GM23248 (cell line): ENCODE measurements at regions not wholly inside any gene's neighbourhood (a gene's known extent, or its start where the extent isn't known, plus 50 kb on each side); places are given as distances from the start of the nearest gene placed in this dataset.

ENCODE experiments used
- DNase-seq: peaks from one replicate; pipeline ENCODE4 v3.0.0-alpha.2; 2015
- H2AFZ ChIP-seq: fragments of 200-600 bp; sonication (generic); 2 replicates; pipeline ENCODE4 v1.6.1; 2016; ENCODE audit warnings: antibody characterized with exemption
- H3F3A ChIP-seq: fragments of 200-600 bp; sonication (generic); 2 replicates; pipeline ENCODE4 v1.6.1; 2016; ENCODE audit warnings: mild to moderate bottlenecking, antibody characterized with exemption, mixed run types; ENCODE audit not compliant: insufficient read depth
- H3K27ac ChIP-seq: fragments of 200-600 bp; sonication (generic); 2 replicates; pipeline ENCODE4 v1.5.1; 2016; ENCODE audit warnings: mild to moderate bottlenecking
- H3K27me3 ChIP-seq: fragments of 200-600 bp; sonication (generic); replicated peaks from 2 replicates; pipeline ENCODE4 v1.6.1; 2016; ENCODE audit warnings: mild to moderate bottlenecking; ENCODE audit not compliant: insufficient read depth
- H3K36me3 ChIP-seq: fragments of 200-600 bp; sonication (generic); 2 replicates; pipeline ENCODE4 v1.6.1; 2016; ENCODE audit warnings: low read depth, mild to moderate bottlenecking
- H3K4me1 ChIP-seq: fragments of 200-600 bp; sonication (generic); 2 replicates; pipeline ENCODE4 v1.6.1; 2016; ENCODE audit warnings: mild to moderate bottlenecking; ENCODE audit not compliant: insufficient read depth
- H3K4me2 ChIP-seq: fragments of 200-600 bp; sonication (generic); one replicate; pipeline ENCODE4 v1.6.1; 2016; ENCODE audit warnings: mild to moderate bottlenecking; ENCODE audit not compliant: unreplicated experiment
- H3K4me3 ChIP-seq: fragments of 200-600 bp; sonication (generic); 2 replicates; pipeline ENCODE4 v1.5.1; 2016; ENCODE audit warnings: mild to moderate bottlenecking
- H3K79me2 ChIP-seq: fragments of 200-600 bp; sonication (generic); 2 replicates; pipeline ENCODE4 v1.6.1; 2016; ENCODE audit warnings: mild to moderate bottlenecking; ENCODE audit not compliant: insufficient read depth
- H3K9ac ChIP-seq: fragments of 200-600 bp; sonication (generic); 2 replicates; pipeline ENCODE4 v1.6.1; 2016; ENCODE audit warnings: mild to moderate bottlenecking
- H3K9me2 ChIP-seq: fragments of 200-600 bp; sonication (generic); 2 replicates; pipeline ENCODE4 v1.6.1; 2016; ENCODE audit warnings: mixed run types, mild to moderate bottlenecking, moderate library complexity; ENCODE audit not compliant: insufficient read depth
- H3K9me3 ChIP-seq: fragments of 200-600 bp; sonication (generic); one replicate; pipeline ENCODE4 v1.6.1; 2017; ENCODE audit warnings: low read depth
- H4K20me1 ChIP-seq: fragments of 200-600 bp; sonication (generic); 2 replicates; pipeline ENCODE4 v1.6.0; 2016; ENCODE audit not compliant: insufficient read depth
- EZH2 ChIP-seq: fragments of 200-600 bp; sonication (generic); IDR thresholded peaks from 2 replicates; pipeline ENCODE4 v1.6.1; 2018; ENCODE audit warnings: antibody characterized with exemption, mild to moderate bottlenecking; ENCODE audit not compliant: insufficient read depth, poor library complexity, severe bottlenecking
- EZH2phosphoT487 ChIP-seq: fragments of 200-600 bp; sonication (generic); IDR thresholded peaks from 2 replicates; pipeline ENCODE4 v1.6.1; 2018; ENCODE audit warnings: antibody characterized with exemption, moderate library complexity, mild to moderate bottlenecking, low read depth; ENCODE audit not compliant: insufficient read depth
- WGBS, 2 experiments: methylation state at CpG; one replicate each; pipeline ENCODE4 v1.1.6; 2015 to 2017; ENCODE audit warnings: low lambda C conversion rate in 2 of 2, low coverage in 1 of 2; ENCODE audit errors: missing lambda C conversion rate in 2 of 2; 5-methylcytosine and 5-hydroxymethylcytosine counted together
- in situ Hi-C: fragments of 300-500 bp; cut with MboI; formaldehyde crosslinking; loops from 2 replicates; pipeline ENCODE4 v1.15.0; 2020

DNA sequence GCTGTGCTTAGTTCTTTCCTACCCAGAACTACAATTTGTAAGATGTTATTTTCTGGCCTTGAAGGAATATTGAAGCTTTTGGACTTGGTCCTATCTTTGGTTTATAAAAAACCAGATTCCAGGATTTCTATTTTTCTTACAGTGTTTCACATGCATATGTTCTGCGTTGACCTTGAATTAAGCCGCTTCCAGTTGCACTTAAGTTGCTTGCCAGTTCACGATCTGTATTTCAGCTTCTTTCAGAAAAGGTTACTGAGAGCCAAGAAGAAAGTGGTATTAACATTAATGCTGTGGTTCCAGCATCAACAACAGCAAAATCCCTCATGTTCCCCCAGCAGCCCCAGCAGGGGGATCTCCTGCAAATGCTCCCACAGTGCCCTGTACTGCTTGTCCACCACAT, 156.4 kb upstream of the ADAMTS16 start:
- Histone ChIP-seq H3K4me2 (no peak overlapping the region), H3K9me3 (no peaks in the 10 kb centered on the region), H3K4me1 (no peaks in the 10 kb centered on the region), H3K4me3 (no peak overlapping the region), H4K20me1 (no peaks in the 10 kb centered on the region), H3F3A (no peaks in the 10 kb centered on the region), H2AFZ (no peak overlapping the region), H3K9me2 (no peaks in the 10 kb centered on the region), H3K9ac (no peak overlapping the region), H3K36me3 (no peaks in the 10 kb centered on the region), H3K27me3 (peaks cover 90% of the 10 kb centered on the region), H3K27ac (no peak overlapping the region), H3K79me2 (no peaks in the 10 kb centered on the region)
- no peak for DNase-seq
- TF ChIP-seq EZH2phosphoT487: no peak
- no peak for TF ChIP-seq EZH2
- 82 to 87% methylated on average over 3 of the region's 3 CpGs for WGBS, 2 experiments
- in situ Hi-C loops: no loop called here

DNA sequence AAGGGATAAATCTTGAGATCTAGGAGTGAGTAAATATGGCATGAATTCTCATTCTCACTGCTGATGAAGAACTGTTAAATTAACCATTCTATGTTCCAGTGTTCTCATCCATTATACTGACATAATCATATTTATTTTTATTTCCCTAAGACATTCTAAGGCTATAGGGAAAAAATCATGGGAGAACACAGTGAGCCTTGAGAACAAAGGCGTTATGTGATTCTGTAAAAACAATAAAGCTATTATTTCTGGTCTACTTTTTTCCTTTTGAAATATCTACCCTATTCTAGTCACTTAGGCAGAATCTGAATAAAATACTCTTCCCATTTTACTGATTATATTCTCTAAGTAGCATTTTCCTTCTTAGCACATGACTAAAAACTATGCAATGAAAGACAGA, 155.7 kb upstream of the ADAMTS16 start:
- 57 to 70% methylated on average over 1 of the region's 1 CpG for WGBS, 2 experiments
- H3K79me2 ChIP-seq: no peaks in the 10 kb centered on the region
- no peak for DNase-seq

DNA sequence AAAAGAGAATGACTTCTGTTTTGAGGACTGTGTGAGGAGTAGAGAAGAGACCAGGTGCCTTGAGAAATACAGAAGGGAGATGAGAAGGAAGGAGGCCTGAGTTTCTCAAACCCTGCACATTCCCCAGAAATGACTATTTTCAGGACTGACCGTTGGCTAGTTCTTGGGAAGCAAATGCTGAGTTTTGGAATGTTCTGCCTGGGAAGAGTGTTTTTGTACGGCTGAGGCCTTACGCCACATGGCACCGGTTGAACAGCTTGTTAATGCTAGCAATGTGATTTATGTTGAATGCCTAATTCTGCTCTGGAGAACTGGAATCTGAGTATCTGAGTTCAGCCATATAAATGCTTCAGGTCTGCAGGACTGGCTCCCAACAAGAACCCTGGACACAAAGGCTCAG, 152.7 kb upstream of the ADAMTS16 start:
- no peaks in the 10 kb centered on the region for H3K4me1 ChIP-seq
- no peak overlapping the region for H3K9ac ChIP-seq
- peaks cover 65% of the 10 kb centered on the region for H3K27me3 ChIP-seq
- H3F3A ChIP-seq: no peaks in the 10 kb centered on the region
- H4K20me1 ChIP-seq: no peaks in the 10 kb centered on the region
- no peaks in the 10 kb centered on the region for H3K79me2 ChIP-seq
- TF ChIP-seq EZH2phosphoT487 (no peak), EZH2 (no peak)
- H3K4me3 ChIP-seq: no peak overlapping the region
- no peak overlapping the region for H3K27ac ChIP-seq
- H3K9me3 ChIP-seq: no peaks in the 10 kb centered on the region
- H3K9me2 ChIP-seq: no peaks in the 10 kb centered on the region
- H3K4me2 ChIP-seq: no peak overlapping the region
- in situ Hi-C loops: no loop called here
- peak; percentile 4 for DNase-seq
- H2AFZ ChIP-seq: no peak overlapping the region
- WGBS, 2 experiments: 56 to 58% methylated on average over 4 of the region's 4 CpGs
- H3K36me3 ChIP-seq: no peaks in the 10 kb centered on the region

More for the DNA sequence above, 155.7 kb upstream of the ADAMTS16 start:
- Histone ChIP-seq H3K9me2 (no peaks in the 10 kb centered on the region), H3F3A (no peaks in the 10 kb centered on the region), H3K36me3 (no peaks in the 10 kb centered on the region), H4K20me1 (no peaks in the 10 kb centered on the region), H3K4me2 (no peak overlapping the region), H3K9me3 (no peaks in the 10 kb centered on the region), H3K27ac (no peak overlapping the region), H3K9ac (no peak overlapping the region), H3K4me1 (no peaks in the 10 kb centered on the region), H3K27me3 (peaks cover 91% of the 10 kb centered on the region), H3K4me3 (no peak overlapping the region), H2AFZ (no peak overlapping the region)
- in situ Hi-C loops: no loop called here
- TF ChIP-seq EZH2phosphoT487 (no peak), EZH2 (no peak)

DNA sequence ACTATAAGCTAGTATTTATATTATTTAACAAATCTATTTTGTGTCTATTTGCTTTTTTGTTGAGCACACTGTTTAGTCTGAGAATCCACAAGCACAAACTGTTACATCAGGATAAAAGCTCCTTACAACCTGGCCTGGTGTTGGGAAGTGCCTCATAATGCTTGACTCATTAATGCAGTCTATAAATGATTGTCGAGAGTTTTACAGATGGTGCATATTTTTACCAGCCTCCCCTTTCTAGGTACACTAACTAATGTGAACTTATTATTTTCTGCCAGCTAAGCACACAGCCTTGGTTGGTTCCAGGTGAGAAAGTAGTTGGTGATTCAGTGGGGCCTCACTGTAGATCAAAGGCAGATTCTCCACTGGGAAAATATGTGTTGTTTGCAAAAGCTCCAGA, 151.0 kb upstream of the ADAMTS16 start:
- Histone ChIP-seq H3F3A (no peaks in the 10 kb centered on the region), H3K9me3 (no peaks in the 10 kb centered on the region), H3K27ac (no peak overlapping the region), H3K9me2 (no peaks in the 10 kb centered on the region), H3K4me3 (no peak overlapping the region), H3K36me3 (no peaks in the 10 kb centered on the region), H3K4me2 (no peak overlapping the region), H4K20me1 (no peaks in the 10 kb centered on the region), H3K4me1 (no peaks in the 10 kb centered on the region), H3K27me3 (peaks cover 58% of the 10 kb centered on the region), H3K79me2 (no peaks in the 10 kb centered on the region), H3K9ac (no peak overlapping the region), H2AFZ (no peak overlapping the region)
- WGBS, 2 experiments: 15 to 19% methylated on average over 1 of the region's 1 CpG
- DNase-seq: no peak
- in situ Hi-C loops: no loop called here
- TF ChIP-seq EZH2 (no peak), EZH2phosphoT487 (no peak)

DNA sequence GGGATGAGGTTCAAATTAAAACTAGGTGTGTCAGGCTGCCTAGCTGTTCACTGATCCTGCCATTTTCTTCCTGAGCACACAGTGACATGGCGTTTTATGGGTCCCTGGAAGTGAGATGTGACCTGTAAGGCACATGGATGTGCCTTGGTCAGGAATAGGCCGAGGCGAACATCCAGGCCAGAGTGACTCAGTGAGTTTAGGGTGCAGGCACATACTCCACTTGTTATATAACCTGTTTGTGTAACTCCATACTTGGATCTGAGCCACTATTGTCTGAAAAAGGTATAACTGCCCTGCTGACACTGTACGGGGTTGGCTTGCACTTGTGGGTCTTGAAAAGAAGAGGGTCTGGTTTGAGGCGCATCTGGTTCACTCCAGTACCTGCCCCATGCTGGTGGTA, 150.1 kb upstream of the ADAMTS16 start:
- H3K36me3 ChIP-seq: no peaks in the 10 kb centered on the region
- no peak overlapping the region for H2AFZ ChIP-seq
- H4K20me1 ChIP-seq: no peaks in the 10 kb centered on the region
- no peaks in the 10 kb centered on the region for H3K79me2 ChIP-seq
- no peaks in the 10 kb centered on the region for H3K9me2 ChIP-seq
- H3K27ac ChIP-seq: no peak overlapping the region
- peaks cover 7% of the 10 kb centered on the region for H3F3A ChIP-seq
- no peaks in the 10 kb centered on the region for H3K9me3 ChIP-seq
- DNase-seq: no peak
- H3K9ac ChIP-seq: no peak overlapping the region
- peaks cover 6% of the 10 kb centered on the region for H3K4me1 ChIP-seq
- WGBS, 2 experiments: 78 to 86% methylated on average over 5 of the region's 5 CpGs
- no peak overlapping the region for H3K4me2 ChIP-seq
- in situ Hi-C loops: no loop called here
- TF ChIP-seq EZH2phosphoT487 (no peak), EZH2 (no peak)
- H3K27me3 ChIP-seq: peaks cover 49% of the 10 kb centered on the region
- no peak overlapping the region for H3K4me3 ChIP-seq
